ENCODE measurements at regions not wholly inside any gene's neighbourhood (a gene's known extent, or its start where the extent isn't known, plus 50 kb on each side); places are given as distances from the start of the nearest gene placed in this dataset.

GRCh38 chr7:84452618-84453017 lies 258.0 kb upstream of the SEMA3A start:
- ATAC-seq = no peak
- H3K27me3 ChIP-seq (ENCODE audit: control insufficient read depth in 2 of 2, insufficient read depth in 2 of 2, low read length in 2 of 2) = no peaks in the 10 kb centered on the region
- no peak overlapping the region for H3K4me3 Mint-ChIP-seq
- ChIA-PET POLR2A (no interaction called here), CTCF (no interaction called here)
- no peaks in the 10 kb centered on the region for H3K4me1 Mint-ChIP-seq
- no peaks in the 10 kb centered on the region for H3K27me3 Mint-ChIP-seq
- H3K36me3 ChIP-seq (ENCODE audit: control insufficient read depth in 2 of 3, insufficient read depth in 3 of 3, low read length in 3 of 3) = no peaks in the 10 kb centered on the region
- no peak for DNase-seq
- no peak overlapping the region for H3K27ac Mint-ChIP-seq
- H3K4me3 ChIP-seq (ENCODE audit: low read length) = no peak overlapping the region
- H3K9me3 ChIP-seq (ENCODE audit: control insufficient read depth in 2 of 3, low read length in 3 of 3) = no peaks in the 10 kb centered on the region
- no peaks in the 10 kb centered on the region for H3K4me1 ChIP-seq (ENCODE audit: control insufficient read depth in 2 of 2, insufficient read depth in 2 of 2, low read length in 2 of 2)
- intact Hi-C loops (cut with micrococcal nuclease) = no loop called here
- H3K27ac ChIP-seq (ENCODE audit: low read depth, low read length) = no peak overlapping the region
- H3K36me3 Mint-ChIP-seq = no peaks in the 10 kb centered on the region
- no peaks in the 10 kb centered on the region for H3K9me3 Mint-ChIP-seq

- ChIA-PET CTCF (no interaction called here), POLR2A (no interaction called here)
- Histone ChIP-seq H3K9me3 (ENCODE audit: control insufficient read depth in 2 of 3, low read length in 3 of 3) (no peaks in the 10 kb centered on the region), H3K27me3 (ENCODE audit: control insufficient read depth in 2 of 2, insufficient read depth in 2 of 2, low read length in 2 of 2) (no peaks in the 10 kb centered on the region), H3K36me3 (ENCODE audit: control insufficient read depth in 2 of 3, insufficient read depth in 3 of 3, low read length in 3 of 3) (no peaks in the 10 kb centered on the region), H3K27ac (ENCODE audit: low read depth, low read length) (no peak overlapping the region), H3K4me1 (ENCODE audit: control insufficient read depth in 2 of 2, insufficient read depth in 2 of 2, low read length in 2 of 2) (no peaks in the 10 kb centered on the region), H3K4me3 (ENCODE audit: low read length) (no peak overlapping the region)
- no peak overlapping the region for H3K27ac Mint-ChIP-seq
- H3K4me3 Mint-ChIP-seq = no peak overlapping the region
- DNase-seq (no peak), ATAC-seq (no peak)
- no peaks in the 10 kb centered on the region for H3K9me3 Mint-ChIP-seq
- no peaks in the 10 kb centered on the region for H3K4me1 Mint-ChIP-seq
- no peaks in the 10 kb centered on the region for H3K27me3 Mint-ChIP-seq
- intact Hi-C loops (cut with micrococcal nuclease) = no loop called here
- no peaks in the 10 kb centered on the region for H3K36me3 Mint-ChIP-seq
Measured at GRCh38 chr7:84450772-84451171, 256.2 kb upstream of the SEMA3A start.

GRCh38 chr7:84447636-84448293 lies 253.2 kb upstream of the SEMA3A start:
- H3K4me3 Mint-ChIP-seq = no peak overlapping the region
- H3K9me3 ChIP-seq (ENCODE audit: control insufficient read depth in 2 of 3, low read length in 3 of 3) = no peaks in the 10 kb centered on the region
- no peaks in the 10 kb centered on the region for H3K9me3 Mint-ChIP-seq
- ChIA-PET POLR2A (no interaction called here), CTCF (no interaction called here)
- no peaks in the 10 kb centered on the region for H3K4me1 ChIP-seq (ENCODE audit: control insufficient read depth in 2 of 2, insufficient read depth in 2 of 2, low read length in 2 of 2)
- intact Hi-C loops (cut with micrococcal nuclease) = no loop called here
- no peak for DNase-seq
- no peak overlapping the region for H3K27ac ChIP-seq (ENCODE audit: low read depth, low read length)
- H3K4me1 Mint-ChIP-seq = no peaks in the 10 kb centered on the region
- H3K4me3 ChIP-seq (ENCODE audit: low read length) = no peak overlapping the region
- ATAC-seq = no peak
- no peak overlapping the region for H3K27ac Mint-ChIP-seq
- no peaks in the 10 kb centered on the region for H3K36me3 ChIP-seq (ENCODE audit: control insufficient read depth in 2 of 3, insufficient read depth in 3 of 3, low read length in 3 of 3)
- no peaks in the 10 kb centered on the region for H3K27me3 ChIP-seq (ENCODE audit: control insufficient read depth in 2 of 2, insufficient read depth in 2 of 2, low read length in 2 of 2)
- H3K36me3 Mint-ChIP-seq = no peaks in the 10 kb centered on the region
- no peaks in the 10 kb centered on the region for H3K27me3 Mint-ChIP-seq

- Histone ChIP-seq H3K4me3 (ENCODE audit: low read length) (no peak overlapping the region), H3K27ac (ENCODE audit: low read depth, low read length) (no peak overlapping the region), H3K27me3 (ENCODE audit: control insufficient read depth in 2 of 2, insufficient read depth in 2 of 2, low read length in 2 of 2) (no peaks in the 10 kb centered on the region), H3K36me3 (ENCODE audit: control insufficient read depth in 2 of 3, insufficient read depth in 3 of 3, low read length in 3 of 3) (no peaks in the 10 kb centered on the region), H3K4me1 (ENCODE audit: control insufficient read depth in 2 of 2, insufficient read depth in 2 of 2, low read length in 2 of 2) (no peaks in the 10 kb centered on the region), H3K9me3 (ENCODE audit: control insufficient read depth in 2 of 3, low read length in 3 of 3) (no peaks in the 10 kb centered on the region)
- Mint-ChIP-seq H3K9me3 (no peaks in the 10 kb centered on the region), H3K27me3 (no peaks in the 10 kb centered on the region), H3K4me3 (no peak overlapping the region), H3K4me1 (no peaks in the 10 kb centered on the region), H3K27ac (no peak overlapping the region), H3K36me3 (no peaks in the 10 kb centered on the region)
- ChIA-PET POLR2A (no interaction called here), CTCF (no interaction called here)
- intact Hi-C loops (cut with micrococcal nuclease) = no loop called here
- peak; percentile 14 for ATAC-seq
- DNase-seq = no peak
Measured at GRCh38 chr7:84446991-84447480, 252.4 kb upstream of the SEMA3A start.

GRCh38 chr7:84425702-84426259 lies 231.2 kb upstream of the SEMA3A start:
- no peak for ATAC-seq
- Histone ChIP-seq H3K9me3 (ENCODE audit: control insufficient read depth in 2 of 3, low read length in 3 of 3) (no peaks in the 10 kb centered on the region), H3K36me3 (ENCODE audit: control insufficient read depth in 2 of 3, insufficient read depth in 3 of 3, low read length in 3 of 3) (no peaks in the 10 kb centered on the region), H3K4me1 (ENCODE audit: control insufficient read depth in 2 of 2, insufficient read depth in 2 of 2, low read length in 2 of 2) (no peaks in the 10 kb centered on the region), H3K4me3 (ENCODE audit: low read length) (no peak overlapping the region), H3K27me3 (ENCODE audit: control insufficient read depth in 2 of 2, insufficient read depth in 2 of 2, low read length in 2 of 2) (no peaks in the 10 kb centered on the region), H3K27ac (ENCODE audit: low read depth, low read length) (no peak overlapping the region)
- ChIA-PET CTCF (no interaction called here), POLR2A (no interaction called here)
- H3K4me3 Mint-ChIP-seq = no peak overlapping the region
- no peaks in the 10 kb centered on the region for H3K4me1 Mint-ChIP-seq
- H3K9me3 Mint-ChIP-seq = peaks cover 0 to 18% (median 9%) of the 10 kb centered on the region in 11 donors
- H3K27me3 Mint-ChIP-seq = no peaks in the 10 kb centered on the region
- intact Hi-C loops (cut with micrococcal nuclease) = no loop called here
- no peaks in the 10 kb centered on the region for H3K36me3 Mint-ChIP-seq
- DNase-seq = no peak
- H3K27ac Mint-ChIP-seq = no peak overlapping the region

GRCh38 chr7:84422790-84423189 lies 228.2 kb upstream of the SEMA3A start:
- Histone ChIP-seq H3K36me3 (ENCODE audit: control insufficient read depth in 2 of 3, insufficient read depth in 3 of 3, low read length in 3 of 3) (no peaks in the 10 kb centered on the region), H3K9me3 (ENCODE audit: control insufficient read depth in 2 of 3, low read length in 3 of 3) (peaks cover 0 to 5% (median 0%) of the 10 kb centered on the region in 3 experiments), H3K27me3 (ENCODE audit: control insufficient read depth in 2 of 2, insufficient read depth in 2 of 2, low read length in 2 of 2) (no peaks in the 10 kb centered on the region), H3K4me3 (ENCODE audit: low read length) (no peak overlapping the region), H3K27ac (ENCODE audit: low read depth, low read length) (no peak overlapping the region), H3K4me1 (ENCODE audit: control insufficient read depth in 2 of 2, insufficient read depth in 2 of 2, low read length in 2 of 2) (no peaks in the 10 kb centered on the region)
- Mint-ChIP-seq H3K27ac (no peak overlapping the region), H3K36me3 (no peaks in the 10 kb centered on the region), H3K4me1 (no peaks in the 10 kb centered on the region), H3K4me3 (no peak overlapping the region), H3K27me3 (no peaks in the 10 kb centered on the region), H3K9me3 (peaks cover 0 to 47% (median 17%) of the 10 kb centered on the region in 11 donors)
- ChIA-PET POLR2A (no interaction called here), CTCF (no interaction called here)
- ATAC-seq (no peak), DNase-seq (no peak)
- intact Hi-C loops (cut with micrococcal nuclease) = no loop called here

GRCh38 chr7:84412161-84412969 lies 217.8 kb upstream of the SEMA3A start:
- Mint-ChIP-seq H3K9me3 (peaks cover 0 to 6% (median 0%) of the 10 kb centered on the region in 11 donors), H3K4me3 (no peak overlapping the region), H3K27ac (no peak overlapping the region), H3K27me3 (no peaks in the 10 kb centered on the region), H3K36me3 (no peaks in the 10 kb centered on the region), H3K4me1 (no peaks in the 10 kb centered on the region)
- Histone ChIP-seq H3K4me3 (ENCODE audit: low read length) (no peak overlapping the region), H3K36me3 (ENCODE audit: control insufficient read depth in 2 of 3, insufficient read depth in 3 of 3, low read length in 3 of 3) (no peaks in the 10 kb centered on the region), H3K27ac (ENCODE audit: low read depth, low read length) (no peak overlapping the region), H3K27me3 (ENCODE audit: control insufficient read depth in 2 of 2, insufficient read depth in 2 of 2, low read length in 2 of 2) (no peaks in the 10 kb centered on the region), H3K9me3 (ENCODE audit: control insufficient read depth in 2 of 3, low read length in 3 of 3) (no peaks in the 10 kb centered on the region), H3K4me1 (ENCODE audit: control insufficient read depth in 2 of 2, insufficient read depth in 2 of 2, low read length in 2 of 2) (no peaks in the 10 kb centered on the region)
- ChIA-PET CTCF (no interaction called here), POLR2A (no interaction called here)
- intact Hi-C loops (cut with micrococcal nuclease) = no loop called here
- no peak for DNase-seq
- ATAC-seq = no peak

Data from naive thymus-derived CD4-positive, alpha-beta T cell (primary cell).